GM19455 (cell line): ENCODE measurements at regions not wholly inside any gene's neighbourhood (a gene's known extent, or its start where the extent isn't known, plus 50 kb on each side); places are given as distances from the start of the nearest gene placed in this dataset.

Experiments used
- ATAC-seq: cut with Tn5 transposase; IDR thresholded peaks from one replicate; pipeline ENCODE4 v1.9.1; 2021; ENCODE audit not compliant: unreplicated experiment

DNA sequence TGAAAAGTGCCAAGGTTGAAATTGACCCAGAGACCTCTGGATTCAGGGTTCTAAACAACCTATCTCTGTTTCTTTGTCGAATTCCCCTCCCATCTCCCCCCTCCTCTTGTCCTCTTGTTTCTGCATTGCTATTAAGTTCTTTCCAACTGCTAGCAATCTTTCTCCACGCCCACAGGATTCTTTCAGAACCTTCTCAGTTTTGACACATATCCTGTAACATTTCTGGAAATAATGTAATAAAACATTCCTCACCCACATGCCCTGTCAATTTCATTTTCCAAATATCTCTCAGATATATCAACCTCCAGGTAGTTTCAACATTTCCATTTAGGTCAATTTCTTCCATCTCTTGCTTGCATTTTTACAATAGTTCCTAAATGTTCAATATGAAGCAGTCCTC lies 1105.9 kb downstream of the ARAP2 start:
- ATAC-seq = no peak

DNA sequence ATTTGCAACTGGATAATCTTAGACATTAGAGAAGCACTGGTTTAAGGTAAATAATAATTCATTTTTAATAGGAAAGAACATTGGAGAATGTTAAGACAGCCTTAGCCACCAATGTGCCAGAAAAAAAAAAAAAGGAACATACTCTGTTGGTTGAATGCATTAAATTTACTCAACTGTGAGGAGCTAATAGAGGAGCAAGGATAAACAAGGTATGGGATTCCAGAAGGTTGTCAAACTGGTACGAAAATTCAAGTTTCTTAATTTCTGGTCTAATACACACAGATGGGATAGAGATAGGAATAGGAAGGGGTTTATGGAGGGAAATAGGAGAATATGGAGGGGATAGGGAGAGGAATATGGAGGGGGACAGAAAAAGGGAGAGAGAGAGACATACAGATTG lies 1096.6 kb downstream of the ARAP2 start:
- no peak for ATAC-seq

DNA sequence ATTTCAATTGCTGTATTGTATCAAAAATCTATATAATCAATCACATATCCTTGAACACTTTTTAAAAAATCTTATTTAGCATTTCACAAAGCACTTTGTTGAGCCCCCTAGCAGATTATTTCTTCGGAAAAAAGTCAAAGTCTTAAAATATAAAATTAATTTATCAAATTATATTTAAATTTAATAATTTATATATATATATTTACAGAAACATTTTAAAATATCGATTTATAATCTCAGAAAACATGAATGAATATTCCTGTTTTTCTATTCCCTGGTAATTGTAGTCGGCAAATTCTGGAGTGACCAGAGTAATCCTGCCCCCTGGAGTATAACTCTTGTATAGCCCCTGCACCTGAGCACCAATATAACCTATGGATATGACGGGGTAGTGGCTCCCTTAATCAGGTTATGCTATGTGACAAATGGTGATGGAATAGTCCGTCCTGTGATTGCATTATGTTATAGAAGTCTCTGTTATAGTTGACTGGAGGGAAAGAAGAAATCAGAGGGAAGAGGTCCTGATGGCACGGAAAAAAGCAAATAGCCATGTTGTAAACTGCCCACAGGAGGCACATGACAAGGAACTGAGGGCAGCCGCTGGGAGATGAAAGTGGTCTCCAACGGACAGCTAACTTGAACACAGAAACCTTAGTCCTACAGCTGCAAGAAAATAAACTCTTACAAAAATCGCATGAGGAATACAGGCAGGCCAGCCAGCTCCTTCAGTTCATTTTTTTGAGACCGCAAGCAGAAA lies 1092.3 kb downstream of the ARAP2 start:
- no peak for ATAC-seq

DNA sequence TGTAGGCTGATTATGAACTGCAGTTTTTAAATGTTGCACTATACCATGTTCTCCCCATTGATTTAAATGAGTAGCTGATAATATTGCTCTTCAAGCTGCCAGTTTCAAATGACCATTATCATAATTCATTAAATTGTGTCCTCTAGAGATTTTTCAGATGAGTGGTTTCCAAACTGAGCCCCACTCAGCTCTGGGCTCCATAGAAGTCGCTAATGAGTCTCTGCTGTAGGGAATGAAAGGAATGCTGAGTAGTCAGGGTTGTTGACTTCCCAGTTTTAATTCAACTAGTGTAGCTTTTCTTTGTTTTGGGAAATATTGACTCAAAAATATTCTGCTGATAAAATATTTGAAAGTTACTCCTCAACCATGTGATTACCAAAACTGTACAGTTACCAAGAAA lies 1081.1 kb downstream of the ARAP2 start:
- no peak for ATAC-seq

DNA sequence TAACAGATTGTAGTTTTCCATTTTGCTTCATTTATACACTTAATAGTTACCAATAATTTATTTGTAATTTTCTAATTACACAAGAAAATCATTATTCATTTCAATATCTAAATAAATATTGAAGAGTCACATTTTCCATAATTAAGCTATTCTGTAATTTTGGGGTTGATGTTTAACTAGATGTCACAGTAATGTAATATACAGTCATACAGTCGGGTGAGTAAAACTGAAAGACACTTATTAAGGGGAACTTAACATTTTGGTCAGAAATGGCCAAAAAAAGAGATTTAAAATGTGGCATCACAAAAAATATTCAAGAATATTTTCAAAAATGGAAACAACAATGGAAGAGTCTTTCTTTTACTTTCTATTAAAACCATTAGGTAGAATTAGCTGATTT lies 1080.3 kb downstream of the ARAP2 start:
- ATAC-seq = no peak

DNA sequence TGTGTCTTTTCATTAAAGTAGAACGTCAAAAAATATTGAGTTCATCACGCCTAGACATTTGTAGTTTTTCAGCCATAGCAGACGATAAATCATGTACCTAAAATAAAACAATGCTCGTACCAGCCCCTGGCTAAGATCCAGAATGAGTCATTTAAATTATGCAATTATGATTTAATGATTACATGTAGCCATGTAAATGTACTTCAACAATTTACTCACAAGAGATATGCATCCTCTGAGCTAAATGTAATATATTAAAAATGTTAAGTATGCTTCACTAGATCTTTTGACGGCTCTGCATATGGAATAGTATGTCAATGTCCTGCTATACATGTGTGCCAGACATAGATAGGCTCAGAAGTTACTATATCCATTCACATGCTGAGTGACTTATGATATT lies 1077.8 kb downstream of the ARAP2 start:
- ATAC-seq = no peak

DNA sequence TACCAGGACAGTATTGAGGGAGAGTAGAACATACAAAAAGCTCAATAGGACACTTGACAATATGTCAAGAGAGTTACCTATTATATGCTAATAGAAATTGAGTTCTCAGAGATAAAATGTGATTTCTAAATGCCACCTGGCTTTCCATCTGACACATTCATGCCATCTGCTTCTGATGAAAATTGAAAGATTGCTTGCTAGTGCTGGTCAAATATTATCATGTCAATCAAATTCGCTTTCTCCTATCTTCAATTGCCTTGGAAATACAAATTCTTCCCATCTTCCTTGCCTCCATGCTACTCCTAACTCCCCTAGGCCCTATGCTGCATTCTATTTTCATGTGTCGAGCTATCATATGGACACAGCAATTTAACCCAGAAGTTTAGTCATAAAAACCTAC lies 1076.9 kb downstream of the ARAP2 start:
- ATAC-seq = no peak

DNA sequence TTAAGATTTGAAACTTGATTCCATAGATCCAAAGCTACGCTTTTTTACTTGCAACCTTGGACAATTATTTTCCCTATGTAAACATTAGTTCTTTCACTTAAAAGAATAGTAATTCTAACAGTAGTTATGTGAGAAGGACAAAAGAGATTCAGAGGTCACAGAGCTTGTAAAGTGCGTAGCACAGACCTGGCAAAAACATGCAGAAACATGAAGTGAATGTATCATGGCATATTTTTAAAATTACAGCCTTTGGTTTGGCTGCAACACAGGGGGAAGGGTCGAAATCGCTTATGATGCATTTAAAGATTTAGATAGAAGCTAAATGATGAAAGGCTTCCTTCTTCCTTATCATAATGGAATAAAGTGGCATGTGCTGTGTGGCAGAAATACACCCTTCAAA lies 1068.8 kb downstream of the ARAP2 start:
- no peak for ATAC-seq

DNA sequence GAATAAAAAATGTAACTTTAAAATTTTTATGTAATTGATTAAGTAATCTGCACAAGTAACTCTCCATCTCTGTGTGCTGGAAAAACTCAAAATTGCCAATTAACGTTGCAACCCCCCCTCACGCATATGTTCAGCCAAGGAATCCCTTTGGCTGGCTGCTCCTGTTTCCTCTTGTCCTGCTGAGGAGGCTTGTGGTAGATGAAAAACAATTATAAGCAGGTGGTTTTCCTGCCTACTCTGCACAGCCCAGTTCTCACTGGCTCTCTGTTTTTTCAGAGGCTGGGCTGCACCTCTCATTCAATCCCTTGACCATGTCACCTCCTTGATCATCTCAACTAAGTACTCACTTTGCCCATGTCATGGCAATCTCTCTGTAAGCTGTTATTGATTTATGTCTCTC lies 1068.4 kb downstream of the ARAP2 start:
- no peak for ATAC-seq

DNA sequence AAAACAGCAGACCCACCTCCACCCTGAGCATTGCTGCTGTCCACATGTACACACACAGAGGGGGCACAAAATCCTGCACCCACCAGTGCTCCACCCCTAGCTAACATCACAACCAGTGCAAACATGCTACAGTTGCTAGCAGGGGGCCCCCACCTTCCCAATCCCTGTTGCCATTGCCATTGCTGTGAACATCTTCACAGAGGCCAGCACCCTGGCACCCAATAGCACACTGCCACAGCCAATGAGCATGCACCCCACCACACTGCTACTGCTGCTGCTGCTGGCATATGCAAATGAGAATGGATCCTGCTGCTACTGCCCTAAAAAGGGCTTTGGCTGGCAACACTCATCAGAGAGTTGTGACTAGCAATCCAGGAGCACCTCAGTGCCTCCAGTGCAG lies 1061.9 kb downstream of the ARAP2 start:
- ATAC-seq = no peak

DNA sequence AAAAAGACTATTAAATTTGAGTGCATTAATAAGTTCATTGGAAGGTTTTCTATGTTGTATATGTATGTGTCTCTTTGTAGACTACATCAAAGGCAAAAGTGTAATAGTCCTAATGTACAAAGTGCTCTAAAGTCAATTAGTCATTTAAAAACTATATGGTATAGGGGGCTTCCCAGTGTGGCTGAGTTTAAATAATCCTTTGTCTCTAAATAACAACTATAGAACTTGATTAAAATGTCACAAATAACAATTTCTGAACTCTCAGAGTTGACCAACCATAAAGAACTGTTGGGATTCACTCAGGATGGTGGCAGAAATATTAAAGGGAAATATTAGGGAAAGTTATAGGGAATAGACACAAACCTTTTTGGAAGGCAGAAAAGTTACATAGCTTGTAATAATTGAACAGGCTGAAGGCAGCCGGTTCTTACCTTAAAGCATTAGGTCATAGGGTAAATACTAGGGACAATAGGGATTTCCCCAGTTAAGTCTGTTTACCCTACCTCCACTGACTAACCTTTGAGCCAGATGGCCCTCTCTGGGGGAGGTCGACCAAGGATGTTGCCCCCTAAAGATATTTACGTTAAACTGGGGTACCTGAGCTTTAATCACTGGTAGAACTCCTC lies 1054.2 kb downstream of the ARAP2 start:
- no peak for ATAC-seq

DNA sequence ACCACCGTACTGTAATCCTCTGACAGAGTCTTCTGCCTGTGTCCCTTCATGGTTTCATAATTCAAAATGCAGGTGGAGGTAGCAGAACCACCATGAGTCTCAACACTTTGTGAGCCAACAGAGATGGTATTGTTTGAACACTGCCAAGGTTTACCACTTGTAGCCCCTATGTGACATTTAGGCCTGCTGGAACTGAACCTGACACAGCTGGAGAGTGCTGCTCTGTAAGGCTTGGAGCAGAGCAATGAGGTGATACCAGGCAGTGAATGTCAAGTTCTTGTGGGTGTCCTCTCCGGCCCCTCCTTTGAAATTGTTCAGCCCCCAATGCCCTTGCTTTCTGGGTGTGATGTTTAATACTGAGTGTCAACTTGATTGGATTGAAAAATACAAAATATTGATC lies 1042.9 kb downstream of the ARAP2 start:
- no peak for ATAC-seq

DNA sequence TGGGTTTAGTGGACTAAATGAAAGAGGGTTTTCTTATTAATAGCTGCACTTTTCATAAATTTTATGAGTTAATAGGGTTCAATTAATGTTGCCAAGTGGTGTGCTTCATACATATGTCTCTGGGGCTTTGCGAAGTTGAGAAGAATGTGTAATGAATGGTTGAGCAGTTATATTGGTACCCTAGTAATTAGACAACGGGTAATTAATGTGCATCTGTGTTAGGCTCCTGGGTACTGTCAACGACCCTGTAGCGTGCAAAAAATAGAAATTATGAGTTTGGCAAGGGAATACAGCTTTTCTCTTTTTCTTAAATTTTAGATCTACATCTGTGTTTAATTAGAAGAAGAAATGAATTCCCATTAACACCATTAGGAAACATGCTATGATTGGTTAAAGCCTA lies 1027.7 kb downstream of the ARAP2 start:
- ATAC-seq = no peak

DNA sequence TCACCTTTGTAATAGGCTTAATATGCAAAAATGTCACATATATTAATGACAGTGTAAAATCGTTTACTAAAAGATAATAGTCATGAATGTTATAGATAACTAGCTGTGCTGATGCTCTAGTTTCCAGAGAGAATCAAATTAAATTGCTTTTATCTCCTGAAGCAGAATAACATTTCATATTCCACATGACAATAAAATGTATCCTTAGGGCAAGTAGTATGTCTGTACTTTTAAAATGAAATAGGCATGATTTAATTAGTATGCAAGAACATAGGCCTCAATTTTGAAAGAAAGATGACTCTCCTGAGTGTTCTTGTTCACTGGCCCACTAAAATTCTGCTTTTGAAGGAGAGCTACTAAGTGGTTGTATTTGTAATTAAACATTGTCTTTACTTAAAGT lies 1027.0 kb downstream of the ARAP2 start:
- no peak for ATAC-seq

DNA sequence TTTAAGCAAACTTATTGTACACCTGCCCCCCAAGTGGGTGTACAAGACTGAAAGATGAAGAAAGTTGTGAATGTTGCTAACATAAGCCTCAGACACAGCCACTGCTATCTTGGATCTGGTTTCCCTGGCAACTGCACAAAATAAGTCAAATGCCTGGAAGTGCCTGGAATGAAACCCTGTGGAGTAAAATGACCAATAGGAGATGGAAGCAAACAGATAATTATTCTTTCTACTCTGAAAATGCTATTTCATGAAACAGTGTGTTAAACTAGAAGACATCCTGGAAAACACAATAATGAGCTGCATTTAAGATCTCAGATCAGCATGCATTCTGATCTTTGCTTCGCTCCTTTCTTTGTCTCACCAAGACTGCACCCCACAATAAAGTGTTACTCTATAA lies 1016.0 kb downstream of the ARAP2 start:
- ATAC-seq = no peak

DNA sequence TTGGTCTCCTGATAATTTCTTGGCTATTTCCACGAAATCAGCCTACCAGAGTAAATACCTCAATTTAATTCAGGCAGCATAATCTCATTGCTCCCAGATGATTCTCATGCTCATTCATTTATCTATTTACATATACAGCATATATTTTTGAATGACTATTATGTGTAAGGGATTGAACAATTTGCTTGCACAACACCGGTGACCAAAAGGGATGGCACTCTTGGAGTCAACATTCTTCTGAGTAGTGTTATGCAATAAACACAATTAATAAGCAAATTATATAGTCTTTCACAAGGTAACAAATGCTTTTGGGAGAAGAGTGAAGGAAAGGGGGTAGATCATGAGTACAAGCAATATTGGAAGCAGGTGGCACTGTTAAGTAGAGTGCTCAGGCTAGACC lies 1015.3 kb downstream of the ARAP2 start:
- no peak for ATAC-seq

DNA sequence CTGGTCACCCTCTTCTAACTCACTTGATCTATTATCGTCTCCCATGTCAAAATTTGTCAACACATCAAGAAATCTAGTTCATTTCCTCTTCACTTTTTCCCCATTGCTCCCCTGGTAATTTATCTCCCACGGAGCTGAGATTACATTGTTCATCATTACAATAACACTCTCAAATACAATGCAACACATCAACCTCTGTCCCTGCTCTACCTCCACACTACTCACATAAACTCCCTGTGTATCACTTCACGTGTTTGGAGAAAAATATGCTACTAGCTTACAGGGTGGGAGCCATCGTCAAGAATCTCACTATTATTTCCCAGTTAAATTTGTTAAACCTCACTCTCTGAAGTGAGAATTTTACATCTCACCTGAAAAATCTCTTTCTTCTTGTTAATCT lies 1006.4 kb downstream of the ARAP2 start:
- no peak for ATAC-seq

DNA sequence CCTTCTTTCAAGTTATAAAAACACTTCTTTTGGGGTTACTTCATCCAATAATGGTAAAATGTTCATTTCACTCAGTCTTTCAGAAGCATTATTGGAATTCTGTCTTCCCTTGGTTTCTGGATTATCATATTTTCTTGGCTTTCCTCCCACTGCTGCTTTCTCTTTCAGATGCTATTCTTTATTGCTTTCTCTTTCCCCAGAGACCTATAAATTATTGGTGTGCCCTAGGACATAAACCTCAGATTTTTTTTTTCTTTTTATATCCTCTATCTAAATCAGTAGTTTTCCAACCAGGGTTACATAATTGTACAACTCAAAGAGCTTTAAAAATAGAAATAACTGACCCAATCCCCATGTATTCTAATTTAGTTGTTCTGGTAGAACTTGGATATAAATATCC lies 1005.5 kb downstream of the ARAP2 start:
- ATAC-seq = no peak

DNA sequence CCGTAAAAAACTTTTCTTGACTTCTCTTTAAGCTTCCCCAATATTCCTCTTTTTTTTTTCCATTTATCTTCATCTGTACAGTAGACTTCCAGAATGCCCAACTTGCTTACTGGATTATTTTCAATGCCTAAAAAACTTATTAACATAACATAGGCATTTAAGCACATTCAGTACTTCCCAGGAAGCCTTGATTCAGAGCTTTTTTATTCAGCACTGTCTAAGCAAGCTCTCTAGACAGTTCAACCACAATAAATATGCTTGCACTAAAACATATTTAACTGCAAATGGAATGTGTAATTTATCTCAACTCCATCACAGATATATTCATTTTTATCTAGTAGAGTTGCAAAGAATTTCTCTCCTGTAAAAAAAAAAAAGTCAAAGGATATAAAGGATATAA lies 997.8 kb downstream of the ARAP2 start:
- no peak for ATAC-seq

DNA sequence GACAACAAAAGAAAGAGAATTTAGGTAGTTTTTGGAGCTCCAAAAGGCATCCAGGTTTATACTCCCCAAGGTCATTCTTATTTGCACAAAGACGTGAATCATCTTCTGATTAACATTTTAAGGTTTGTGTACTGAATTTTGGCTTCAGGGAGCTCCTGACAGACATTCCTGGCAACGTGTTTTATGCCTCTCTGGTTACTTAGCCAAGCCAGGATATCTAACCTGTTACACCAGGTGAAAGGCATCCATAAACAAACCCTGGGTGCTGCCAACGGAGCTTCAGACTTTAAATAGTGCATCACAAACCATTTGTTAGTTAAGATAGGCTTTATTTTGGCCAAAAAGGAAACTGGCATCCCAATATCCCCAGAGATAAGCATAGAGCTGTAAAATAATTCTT lies 997.3 kb downstream of the ARAP2 start:
- no peak for ATAC-seq

DNA sequence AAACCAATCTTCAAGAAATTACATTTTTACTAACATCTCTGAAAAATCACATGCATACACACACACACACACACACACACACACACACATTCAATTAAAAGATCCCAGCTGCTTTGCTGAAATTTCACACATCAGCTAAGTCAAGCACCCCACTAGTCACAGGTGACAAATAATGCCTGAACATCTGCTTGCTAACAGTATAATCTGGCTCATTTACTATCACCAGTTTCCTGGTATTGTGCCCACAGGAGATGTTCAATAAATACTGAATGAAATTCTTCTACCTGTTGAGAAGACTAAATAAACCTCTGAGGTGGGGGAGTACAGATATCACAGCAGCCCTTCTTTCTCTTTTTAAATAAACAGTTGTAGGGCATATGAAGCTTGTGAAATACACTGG lies 994.0 kb downstream of the ARAP2 start:
- no peak for ATAC-seq

DNA sequence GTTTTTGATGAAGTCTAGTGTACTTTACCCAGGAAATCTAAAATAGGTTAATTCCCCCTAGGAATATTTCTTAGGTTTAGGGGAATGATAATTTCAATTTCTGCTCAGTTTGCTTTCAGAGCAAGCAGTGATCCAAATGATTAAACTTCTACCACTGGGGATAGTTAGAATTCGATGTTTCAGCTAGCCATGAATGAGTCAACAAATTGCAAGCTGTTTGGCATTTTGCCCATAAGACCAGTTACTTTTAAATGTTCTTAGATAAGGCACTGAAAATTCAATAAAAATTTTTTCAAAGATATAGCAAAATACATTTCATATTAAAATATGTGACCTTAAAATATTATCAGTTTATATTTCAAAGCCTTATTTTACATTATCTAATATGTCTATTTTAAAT lies 993.6 kb downstream of the ARAP2 start:
- no peak for ATAC-seq

DNA sequence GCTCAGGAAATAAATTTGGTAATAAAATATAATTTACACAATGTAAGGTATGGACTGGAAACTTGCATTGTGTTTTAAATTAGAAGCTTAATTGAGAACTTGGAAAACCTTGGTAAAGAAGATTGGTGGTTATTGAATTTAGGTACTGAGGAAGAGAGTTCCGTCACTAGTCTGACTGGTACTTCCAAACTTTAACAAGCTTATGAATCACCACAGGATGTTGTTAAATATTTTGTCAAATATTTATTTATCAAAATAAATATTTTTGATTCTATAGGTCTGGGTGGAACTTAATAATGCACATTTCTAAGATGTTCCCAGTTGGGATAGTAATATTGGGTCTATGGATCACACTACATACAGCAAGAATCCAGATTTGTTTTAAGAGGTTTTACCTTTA lies 992.2 kb downstream of the ARAP2 start:
- no peak for ATAC-seq
